Body of pancreas (tissue), 4 donors: ENCODE measurements at regions not wholly inside any gene's neighbourhood (a gene's known extent, or its start where the extent isn't known, plus 50 kb on each side); places are given as distances from the start of the nearest gene placed in this dataset.

Experiments
- ATAC-seq: fragments of 150-250 bp; one replicate; pipeline ENCODE4 v1.9.1; 2016
- DNase-seq, 4 donors: peaks; one replicate each; pipeline ENCODE4 v3.0.0-alpha.2; 2019
- H3K27ac ChIP-seq, 4 donors: fragments of 200-600 bp; sonication (generic); 1 replicate in 3 of 4; 2 replicates in 1 of 4; pipeline versions ENCODE4 v1.5.1 to v1.6.1; 2016 to 2019; ENCODE audit warnings: mild to moderate bottlenecking in 1 of 4, mixed read lengths in 1 of 4, moderate library complexity in 1 of 4
- H3K27me3 ChIP-seq, 2 donors: fragments of 200-600 bp; sonication (generic); one replicate each; pipeline ENCODE4 v1.6.0; 2016; ENCODE audit warnings: mild to moderate bottlenecking in 1 of 2
- H3K36me3 ChIP-seq, 2 donors: fragments of 200-600 bp; sonication (generic); replicated peaks in 1 of 2; 2 replicates each; pipeline ENCODE4 v1.5.1; 2016; ENCODE audit warnings: low read depth in 2 of 2; ENCODE audit not compliant: insufficient read depth in 1 of 2
- H3K4me1 ChIP-seq: fragments of 200-600 bp; sonication (generic); one replicate; pipeline ENCODE4 v1.6.0; 2016
- H3K4me3 ChIP-seq, 2 donors: fragments of 200-600 bp; sonication (generic); 1 replicate in 1 of 2; 2 replicates in 1 of 2; pipeline ENCODE4 v1.5.1; 2016 to 2019
- H3K9me3 ChIP-seq, 3 donors: fragments of 200-600 bp; sonication (generic); 1 replicate in 2 of 3; 2 replicates in 1 of 3; pipeline ENCODE4 v1.5.1; 2016
- POLR2A ChIP-seq, 3 donors: fragments of 450-650 bp; IDR thresholded peaks; one replicate each; pipeline ENCODE4 v1.6.1; 2016; ENCODE audit warnings: antibody characterized with exemption in 3 of 3, mild to moderate bottlenecking in 2 of 3
- WGBS, 2 donors: methylation state at CpG; one replicate each; pipeline ENCODE4 v1.1.5; 2017; 5-methylcytosine and 5-hydroxymethylcytosine counted together
- intact Hi-C: fragments of 100-400 bp; cut with DNase I; formaldehyde crosslinking; loops from one replicate; pipeline ENCODE4 v1.15.1; 2023
- TF ChIP-seq, protein P1 (sequence below), 7 experiments: fragments of 450-650 bp in 4 of 7; fragments of 200-600 bp in 3 of 7; sonication (generic) in 3 of 7; IDR thresholded peaks; one replicate each; pipeline ENCODE4 v1.5.1; 2016 to 2019; ENCODE audit warnings: antibody characterized with exemption in 7 of 7

DNA sequence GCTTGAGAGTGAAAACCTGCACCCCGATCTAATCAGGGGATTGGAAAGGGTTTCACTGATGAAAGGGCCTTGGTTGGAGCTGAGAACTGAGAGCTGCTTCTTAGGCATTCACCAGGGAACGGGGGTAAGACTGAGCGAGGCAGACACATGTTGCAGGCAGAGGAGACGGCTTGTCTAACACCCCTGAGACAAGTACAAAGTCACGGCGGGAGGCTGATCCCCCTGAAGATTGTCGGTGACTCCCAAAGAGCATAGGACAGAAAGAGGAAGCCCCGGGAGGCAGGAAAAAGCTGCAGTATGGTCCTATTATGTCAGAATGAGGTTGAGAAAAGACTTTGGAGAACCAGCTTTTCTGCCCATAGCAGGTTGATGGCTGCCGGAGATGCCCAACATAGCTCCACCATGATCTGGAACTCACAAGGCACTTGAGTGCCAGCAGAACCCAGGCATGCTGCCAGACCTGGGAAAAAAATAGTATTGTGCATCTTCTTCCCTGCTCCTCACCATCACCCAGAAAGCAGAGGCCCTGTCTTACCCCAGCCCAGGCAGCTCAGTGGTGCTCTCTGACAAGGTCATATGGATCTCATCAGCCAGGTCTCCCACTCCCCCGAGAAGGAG, 463.9 kb upstream of the PROX1 start:
- DNase-seq (no peak), ATAC-seq (no peak)
- no peak overlapping the region for H3K27ac ChIP-seq
- 82 to 84% methylated on average over 10 of the region's 10 CpGs for WGBS, 2 donors
- TF ChIP-seq, protein P1, sequence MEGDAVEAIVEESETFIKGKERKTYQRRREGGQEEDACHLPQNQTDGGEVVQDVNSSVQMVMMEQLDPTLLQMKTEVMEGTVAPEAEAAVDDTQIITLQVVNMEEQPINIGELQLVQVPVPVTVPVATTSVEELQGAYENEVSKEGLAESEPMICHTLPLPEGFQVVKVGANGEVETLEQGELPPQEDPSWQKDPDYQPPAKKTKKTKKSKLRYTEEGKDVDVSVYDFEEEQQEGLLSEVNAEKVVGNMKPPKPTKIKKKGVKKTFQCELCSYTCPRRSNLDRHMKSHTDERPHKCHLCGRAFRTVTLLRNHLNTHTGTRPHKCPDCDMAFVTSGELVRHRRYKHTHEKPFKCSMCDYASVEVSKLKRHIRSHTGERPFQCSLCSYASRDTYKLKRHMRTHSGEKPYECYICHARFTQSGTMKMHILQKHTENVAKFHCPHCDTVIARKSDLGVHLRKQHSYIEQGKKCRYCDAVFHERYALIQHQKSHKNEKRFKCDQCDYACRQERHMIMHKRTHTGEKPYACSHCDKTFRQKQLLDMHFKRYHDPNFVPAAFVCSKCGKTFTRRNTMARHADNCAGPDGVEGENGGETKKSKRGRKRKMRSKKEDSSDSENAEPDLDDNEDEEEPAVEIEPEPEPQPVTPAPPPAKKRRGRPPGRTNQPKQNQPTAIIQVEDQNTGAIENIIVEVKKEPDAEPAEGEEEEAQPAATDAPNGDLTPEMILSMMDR (IDR thresholded peaks at IDR 0.05): no peak
- no peak for TF ChIP-seq POLR2A (IDR thresholded peaks at IDR 0.05)
- H3K27me3 ChIP-seq: no peaks in the 10 kb centered on the region
- intact Hi-C loops: no loop called here
- H3K4me1 ChIP-seq: no peaks in the 10 kb centered on the region
- H3K9me3 ChIP-seq: no peaks in the 10 kb centered on the region
- H3K36me3 ChIP-seq: no peaks in the 10 kb centered on the region
- no peak overlapping the region for H3K4me3 ChIP-seq

DNA sequence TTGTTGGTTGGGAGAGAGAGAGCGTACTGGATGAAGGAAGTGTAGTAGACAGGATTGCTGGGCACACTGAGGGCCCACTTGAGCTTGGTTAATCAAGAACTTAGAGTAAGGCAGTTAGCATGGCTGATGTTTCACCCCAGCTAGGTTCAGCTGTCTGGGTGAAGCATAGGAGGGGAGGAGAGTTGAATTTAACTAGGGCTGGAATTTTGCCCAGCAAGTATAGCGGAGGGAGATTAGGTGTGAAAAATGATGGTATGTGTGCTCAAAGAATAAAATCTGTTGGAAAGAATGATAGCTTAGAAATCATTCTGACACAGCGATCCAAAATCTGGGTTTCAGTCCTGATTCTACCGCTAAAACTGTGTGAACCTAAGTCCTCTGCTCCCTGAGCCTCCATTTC, 461.5 kb upstream of the PROX1 start:
- H3K9me3 ChIP-seq: no peaks in the 10 kb centered on the region
- intact Hi-C loops: no loop called here
- H3K4me1 ChIP-seq: peaks cover 9% of the 10 kb centered on the region
- WGBS, 2 donors: 82 to 85% methylated on average over 4 of the region's 4 CpGs
- ATAC-seq (no peak), DNase-seq (no peak)
- no peak for TF ChIP-seq POLR2A (IDR thresholded peaks at IDR 0.05)
- TF ChIP-seq, protein P1 (IDR thresholded peaks at IDR 0.05): no peak
- H3K36me3 ChIP-seq: no peaks in the 10 kb centered on the region
- H3K4me3 ChIP-seq: no peak overlapping the region
- no peak overlapping the region for H3K27ac ChIP-seq
- no peaks in the 10 kb centered on the region for H3K27me3 ChIP-seq

DNA sequence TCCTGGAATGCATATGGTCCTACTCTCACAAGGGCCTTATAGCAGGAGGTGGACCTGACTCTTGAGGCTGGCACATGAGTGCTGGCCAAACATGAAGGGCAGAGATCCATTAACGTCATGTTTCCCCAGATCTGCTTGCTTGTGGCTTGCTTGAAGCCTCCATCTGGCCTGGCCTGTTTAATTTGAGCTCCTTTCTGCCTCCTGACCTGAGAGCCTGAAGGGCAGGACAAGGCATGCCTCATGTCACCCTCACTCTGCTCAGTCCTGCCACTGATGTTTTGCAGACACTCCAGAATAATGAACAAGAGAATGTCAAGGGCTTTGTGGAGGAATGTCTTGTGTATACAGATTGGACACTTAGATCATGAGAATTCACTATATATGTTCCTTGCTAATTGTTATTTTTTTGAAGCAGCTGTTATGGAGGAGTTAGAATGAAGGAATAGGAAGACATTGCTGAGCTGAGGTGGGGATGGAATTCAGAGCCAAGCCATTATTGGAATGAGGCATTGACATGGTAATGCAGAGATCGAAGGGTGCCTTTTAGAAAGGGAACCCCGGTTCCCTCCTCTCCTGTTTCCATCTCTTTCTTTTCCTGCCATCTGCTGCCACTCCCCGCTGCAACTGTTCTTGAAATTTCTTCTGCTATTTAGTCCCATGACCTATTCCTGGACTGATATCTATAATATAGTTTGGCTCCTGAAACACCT, 457.0 kb upstream of the PROX1 start:
- no peak for TF ChIP-seq POLR2A (IDR thresholded peaks at IDR 0.05)
- TF ChIP-seq, protein P1 (IDR thresholded peaks at IDR 0.05): no peak
- H3K36me3 ChIP-seq: no peaks in the 10 kb centered on the region
- no peaks in the 10 kb centered on the region for H3K27me3 ChIP-seq
- intact Hi-C loops: no loop called here
- DNase-seq: no peak
- H3K4me1 ChIP-seq: peaks cover 21% of the 10 kb centered on the region
- H3K4me3 ChIP-seq: no peak overlapping the region
- no peaks in the 10 kb centered on the region for H3K9me3 ChIP-seq
- WGBS, 2 donors: 63 to 80% methylated on average over 3 to 4 of the region's 4 CpGs
- H3K27ac ChIP-seq: no peak overlapping the region
- no peak for ATAC-seq

DNA sequence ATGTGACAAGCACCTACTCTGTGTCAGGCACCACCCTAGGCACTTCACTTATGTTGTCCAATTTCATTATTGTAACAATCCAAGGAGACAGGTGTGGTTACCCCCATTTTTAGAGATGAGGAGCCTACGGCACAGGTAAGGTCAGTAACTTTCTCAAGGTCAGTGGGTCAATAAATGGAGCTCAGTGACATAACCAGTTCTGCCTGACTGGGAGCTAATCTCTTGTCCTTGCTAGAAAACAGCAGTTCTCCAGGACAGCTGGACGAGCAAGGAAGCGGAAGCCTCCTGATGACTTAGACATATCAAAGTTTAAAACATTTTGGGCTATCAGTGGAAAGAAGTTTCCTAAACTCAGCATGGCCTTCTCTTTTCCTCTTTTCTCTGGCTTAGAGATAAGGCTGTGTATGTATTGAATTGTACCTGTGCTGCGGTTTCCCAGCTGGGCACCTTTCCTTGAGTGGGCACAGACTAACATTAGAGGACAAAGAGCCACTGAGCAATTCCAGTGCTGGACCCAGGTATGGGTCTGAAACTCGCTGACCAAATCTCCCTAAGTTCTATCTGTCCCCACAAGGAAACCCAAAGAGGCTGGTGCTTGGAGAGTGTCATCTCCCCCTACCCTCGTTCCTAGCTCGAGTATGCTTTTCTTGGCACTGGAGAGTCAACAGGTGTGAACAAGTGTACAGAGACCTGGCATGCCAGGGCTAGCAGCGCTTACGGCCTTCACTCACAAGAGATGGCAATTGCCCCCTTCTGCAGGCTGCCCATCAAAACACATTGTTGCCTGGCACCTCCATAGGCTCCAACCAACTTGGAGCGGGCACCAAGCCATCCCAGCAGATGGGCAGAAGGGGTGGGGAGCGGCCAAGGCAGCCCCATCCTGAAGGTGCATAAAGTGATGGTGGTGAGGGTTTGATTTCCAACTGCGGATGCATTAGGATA, 456.1 kb upstream of the PROX1 start:
- peak overlapping the region in 2 of 4 donors; percentile 36 to 58 for H3K27ac ChIP-seq
- H3K4me3 ChIP-seq: no peak overlapping the region
- peaks cover 21% of the 10 kb centered on the region for H3K4me1 ChIP-seq
- 43 to 47% methylated on average over 10 to 12 of the region's 12 CpGs for WGBS, 2 donors
- H3K36me3 ChIP-seq: no peaks in the 10 kb centered on the region
- peak; percentile 79 for ATAC-seq
- TF ChIP-seq, protein P1 (IDR thresholded peaks at IDR 0.05): no peak
- no peak for TF ChIP-seq POLR2A (IDR thresholded peaks at IDR 0.05)
- DNase-seq: peak; percentile 30 to 75 (median 60)
- no peaks in the 10 kb centered on the region for H3K27me3 ChIP-seq
- no peaks in the 10 kb centered on the region for H3K9me3 ChIP-seq
- intact Hi-C loops: no loop called here
